PC-3 (cell line): ENCODE measurements at regions not wholly inside any gene's neighbourhood (a gene's known extent, or its start where the extent isn't known, plus 50 kb on each side); places are given as distances from the start of the nearest gene placed in this dataset.

ENCODE experiments used
- ATAC-seq: fragments of 200-7000 bp; cut with Tn5 transposase; 2 replicates; pipeline ENCODE4 v1.9.1; 2020; ENCODE audit warnings: mild to moderate bottlenecking, moderate library complexity
- BruUV-seq: library from RNA; stranded (reverse); fragments of 400-500 nt; replicated peaks from 2 replicates; lab custom pipeline; 2021; lab: Mats Ljungman, UMichigan
- CTCF ChIA-PET: fragments of 300-600 bp; sonication (Branson Sonifier 250); formaldehyde crosslinking; loops from one replicate; lab custom pipeline; 2022; ENCODE audit warnings: antibody characterized with exemption; lab: Charles Lee
- POLR2A ChIA-PET: fragments of 300-600 bp; sonication (Branson Sonifier 250); formaldehyde crosslinking; loops from one replicate; lab custom pipeline; 2022; ENCODE audit warnings: antibody characterized with exemption; ENCODE audit not compliant: unreplicated experiment; lab: Charles Lee
- DNase-seq: peaks from one replicate; pipeline ENCODE4 v3.0.0-alpha.2; 2015
- H2AFZ ChIP-seq: fragments of 300-600 bp; sonication (generic); 2 replicates; pipeline ENCODE4 v1.6.0; 2016; ENCODE audit warnings: antibody characterized with exemption, low read length
- H3F3A ChIP-seq: fragments of 300-600 bp; sonication (generic); one replicate; pipeline ENCODE4 v1.6.0; 2017; ENCODE audit warnings: antibody characterized with exemption, low read length, control low read depth, mild to moderate bottlenecking; ENCODE audit not compliant: unreplicated experiment
- H3K27ac ChIP-seq: fragments of 300-600 bp; sonication (generic); 2 replicates; pipeline ENCODE4 v1.5.1; 2016; ENCODE audit warnings: mild to moderate bottlenecking, low read length
- H3K27me3 ChIP-seq: fragments of 300-600 bp; sonication (generic); 2 replicates; pipeline ENCODE4 v1.6.1; 2016; ENCODE audit warnings: low read length, mixed read lengths
- H3K36me3 ChIP-seq: fragments of 300-600 bp; sonication (generic); 2 replicates; pipeline ENCODE4 v1.6.1; 2016; ENCODE audit warnings: low read depth, mixed run types, low read length, mixed read lengths
- H3K4me1 ChIP-seq: fragments of 300-600 bp; sonication (generic); 2 replicates; pipeline ENCODE4 v1.5.1; 2016; ENCODE audit warnings: low read length; ENCODE audit not compliant: insufficient read depth
- H3K4me2 ChIP-seq: fragments of 300-600 bp; sonication (generic); 2 replicates; pipeline ENCODE4 v1.6.0; 2016; ENCODE audit warnings: low read length
- H3K4me3 ChIP-seq: fragments of 300-600 bp; sonication (generic); 2 replicates; pipeline ENCODE4 v1.5.1; 2016; ENCODE audit warnings: mild to moderate bottlenecking, low read length, mixed read lengths
- H3K79me2 ChIP-seq: fragments of 300-600 bp; sonication (generic); 2 replicates; pipeline ENCODE4 v1.6.1; 2017; ENCODE audit warnings: low read length, mixed read lengths
- H3K9ac ChIP-seq: fragments of 300-600 bp; sonication (generic); 2 replicates; pipeline ENCODE4 v1.6.0; 2016; ENCODE audit warnings: mild to moderate bottlenecking, low read length
- H3K9me2 ChIP-seq: fragments of 300-600 bp; sonication (generic); replicated peaks from 2 replicates; pipeline ENCODE4 v1.6.1; 2016; ENCODE audit warnings: mixed run types, low read length, mixed read lengths
- H3K9me3 ChIP-seq: fragments of 300-600 bp; sonication (generic); 2 replicates; pipeline ENCODE4 v1.6.1; 2016; ENCODE audit warnings: low read length, mixed read lengths
- H4K20me1 ChIP-seq: fragments of 300-600 bp; sonication (generic); 2 replicates; pipeline ENCODE4 v1.6.1; 2016; ENCODE audit warnings: low read length, mixed read lengths
- EZH2 ChIP-seq: fragments of 300-600 bp; sonication (generic); IDR thresholded peaks from one replicate; pipeline ENCODE4 v1.6.1; 2017; ENCODE audit warnings: antibody characterized with exemption, mild to moderate bottlenecking, low read length; ENCODE audit not compliant: unreplicated experiment
- EZH2phosphoT487 ChIP-seq: fragments of 300-600 bp; sonication (generic); IDR thresholded peaks from 2 replicates; pipeline ENCODE4 v1.6.1; 2018; ENCODE audit warnings: mild to moderate bottlenecking, antibody characterized with exemption, low read length, borderline replicate concordance
- intact Hi-C: fragments of 100-400 bp; cut with micrococcal nuclease; formaldehyde crosslinking; loops from 2 replicates; pipeline ENCODE4 v1.9.0; 2023
- TF ChIP-seq, protein P1 (sequence below): fragments of 300-600 bp; sonication (generic); conservative IDR thresholded peaks from 2 replicates; pipeline ENCODE4 v1.5.1; 2017; ENCODE audit warnings: antibody characterized with exemption, low read depth, mild to moderate bottlenecking, low read length

GRCh38 chr3:194937144-194937543, 251.5 kb downstream of the FAM43A start:
- no peak overlapping the region for H3K9ac ChIP-seq
- H3K79me2 ChIP-seq, result no peaks in the 10 kb centered on the region
- H3K4me2 ChIP-seq, result no peak overlapping the region
- H2AFZ ChIP-seq, result no peak overlapping the region
- no TSS peak for BruUV-seq
- H3K9me3 ChIP-seq, result no peaks in the 10 kb centered on the region
- intact Hi-C loops, result no loop called here
- H3K36me3 ChIP-seq, result no peaks in the 10 kb centered on the region
- no peak for TF ChIP-seq EZH2
- TF ChIP-seq EZH2phosphoT487, result no peak
- TF ChIP-seq, protein P1, sequence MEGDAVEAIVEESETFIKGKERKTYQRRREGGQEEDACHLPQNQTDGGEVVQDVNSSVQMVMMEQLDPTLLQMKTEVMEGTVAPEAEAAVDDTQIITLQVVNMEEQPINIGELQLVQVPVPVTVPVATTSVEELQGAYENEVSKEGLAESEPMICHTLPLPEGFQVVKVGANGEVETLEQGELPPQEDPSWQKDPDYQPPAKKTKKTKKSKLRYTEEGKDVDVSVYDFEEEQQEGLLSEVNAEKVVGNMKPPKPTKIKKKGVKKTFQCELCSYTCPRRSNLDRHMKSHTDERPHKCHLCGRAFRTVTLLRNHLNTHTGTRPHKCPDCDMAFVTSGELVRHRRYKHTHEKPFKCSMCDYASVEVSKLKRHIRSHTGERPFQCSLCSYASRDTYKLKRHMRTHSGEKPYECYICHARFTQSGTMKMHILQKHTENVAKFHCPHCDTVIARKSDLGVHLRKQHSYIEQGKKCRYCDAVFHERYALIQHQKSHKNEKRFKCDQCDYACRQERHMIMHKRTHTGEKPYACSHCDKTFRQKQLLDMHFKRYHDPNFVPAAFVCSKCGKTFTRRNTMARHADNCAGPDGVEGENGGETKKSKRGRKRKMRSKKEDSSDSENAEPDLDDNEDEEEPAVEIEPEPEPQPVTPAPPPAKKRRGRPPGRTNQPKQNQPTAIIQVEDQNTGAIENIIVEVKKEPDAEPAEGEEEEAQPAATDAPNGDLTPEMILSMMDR, result no peak
- no peak overlapping the region for H3K4me3 ChIP-seq
- CTCF ChIA-PET, result no interaction called here
- H3K27ac ChIP-seq, result no peak overlapping the region
- peaks cover 10% of the 10 kb centered on the region for H3K4me1 ChIP-seq
- no peaks in the 10 kb centered on the region for H3F3A ChIP-seq
- no peaks in the 10 kb centered on the region for H3K27me3 ChIP-seq
- DNase-seq (no peak), ATAC-seq (no peak)
- no peaks in the 10 kb centered on the region for H4K20me1 ChIP-seq
- POLR2A ChIA-PET, result no interaction called here
- no peaks in the 10 kb centered on the region for H3K9me2 ChIP-seq

DNA sequence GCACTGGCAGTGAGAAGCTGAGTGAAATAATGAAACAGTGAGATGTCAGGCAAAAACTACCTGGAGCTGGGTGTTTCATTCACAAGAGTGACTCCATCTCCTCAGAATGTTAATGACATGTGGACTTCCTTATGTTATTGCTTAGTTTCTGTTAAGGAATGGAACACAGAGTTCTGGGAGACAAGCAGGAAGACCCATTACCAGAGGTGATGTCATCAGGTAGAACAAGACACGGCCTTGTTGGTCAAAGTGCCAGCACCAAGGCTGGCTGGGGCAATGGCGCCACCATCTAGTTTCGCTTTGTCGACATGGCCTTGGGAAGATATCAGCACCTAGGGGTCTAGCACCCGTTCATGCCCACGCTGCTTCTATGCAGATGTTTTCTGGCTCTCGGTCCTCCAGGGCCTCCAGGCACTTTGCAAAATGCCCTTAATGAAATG, 252.2 kb downstream of the FAM43A start:
- no peaks in the 10 kb centered on the region for H3K9me2 ChIP-seq
- H3K4me3 ChIP-seq, result no peak overlapping the region
- TF ChIP-seq, protein P1, result no peak
- TF ChIP-seq EZH2phosphoT487, result no peak
- TF ChIP-seq EZH2, result no peak
- H3K9me3 ChIP-seq, result no peaks in the 10 kb centered on the region
- no peak overlapping the region for H3K9ac ChIP-seq
- H2AFZ ChIP-seq, result no peak overlapping the region
- no peak overlapping the region for H3K4me2 ChIP-seq
- no peaks in the 10 kb centered on the region for H4K20me1 ChIP-seq
- no peaks in the 10 kb centered on the region for H3K79me2 ChIP-seq
- no peak for ATAC-seq
- peaks cover 10% of the 10 kb centered on the region for H3K4me1 ChIP-seq
- no TSS peak for BruUV-seq
- no peak overlapping the region for H3K27ac ChIP-seq
- H3K36me3 ChIP-seq, result no peaks in the 10 kb centered on the region
- ChIA-PET POLR2A (no interaction called here), CTCF (no interaction called here)
- intact Hi-C loops, result no loop called here
- DNase-seq, result no peak
- no peaks in the 10 kb centered on the region for H3F3A ChIP-seq
- no peaks in the 10 kb centered on the region for H3K27me3 ChIP-seq

- no peak overlapping the region for H2AFZ ChIP-seq
- no peak overlapping the region for H3K4me2 ChIP-seq
- BruUV-seq, result no TSS peak
- no peaks in the 10 kb centered on the region for H3K36me3 ChIP-seq
- H3K9me2 ChIP-seq, result no peaks in the 10 kb centered on the region
- H4K20me1 ChIP-seq, result no peaks in the 10 kb centered on the region
- DNase-seq (no peak), ATAC-seq (no peak)
- H3K79me2 ChIP-seq, result no peaks in the 10 kb centered on the region
- H3K4me1 ChIP-seq, result peaks cover 10% of the 10 kb centered on the region
- TF ChIP-seq EZH2phosphoT487 (no peak), EZH2 (no peak)
- TF ChIP-seq, protein P1, result no peak
- no peaks in the 10 kb centered on the region for H3F3A ChIP-seq
- no peak overlapping the region for H3K27ac ChIP-seq
- CTCF ChIA-PET, result no interaction called here
- no peaks in the 10 kb centered on the region for H3K9me3 ChIP-seq
- no peak overlapping the region for H3K9ac ChIP-seq
- intact Hi-C loops, result no loop called here
- POLR2A ChIA-PET, result interaction anchor here (0.6 kb wide), 1 partner anchor 8 kb away, joined by 3 read pairs; no protein-coding TSS in a partner anchor
- no peaks in the 10 kb centered on the region for H3K27me3 ChIP-seq
- H3K4me3 ChIP-seq, result no peak overlapping the region
These were observed 253.3 kb downstream of the FAM43A start for GRCh38 chr3:194938845-194939531.
